ENCODE measurements at regions not wholly inside any gene's neighbourhood (a gene's known extent, or its start where the extent isn't known, plus 50 kb on each side); places are given as distances from the start of the nearest gene placed in this dataset.

DNA sequence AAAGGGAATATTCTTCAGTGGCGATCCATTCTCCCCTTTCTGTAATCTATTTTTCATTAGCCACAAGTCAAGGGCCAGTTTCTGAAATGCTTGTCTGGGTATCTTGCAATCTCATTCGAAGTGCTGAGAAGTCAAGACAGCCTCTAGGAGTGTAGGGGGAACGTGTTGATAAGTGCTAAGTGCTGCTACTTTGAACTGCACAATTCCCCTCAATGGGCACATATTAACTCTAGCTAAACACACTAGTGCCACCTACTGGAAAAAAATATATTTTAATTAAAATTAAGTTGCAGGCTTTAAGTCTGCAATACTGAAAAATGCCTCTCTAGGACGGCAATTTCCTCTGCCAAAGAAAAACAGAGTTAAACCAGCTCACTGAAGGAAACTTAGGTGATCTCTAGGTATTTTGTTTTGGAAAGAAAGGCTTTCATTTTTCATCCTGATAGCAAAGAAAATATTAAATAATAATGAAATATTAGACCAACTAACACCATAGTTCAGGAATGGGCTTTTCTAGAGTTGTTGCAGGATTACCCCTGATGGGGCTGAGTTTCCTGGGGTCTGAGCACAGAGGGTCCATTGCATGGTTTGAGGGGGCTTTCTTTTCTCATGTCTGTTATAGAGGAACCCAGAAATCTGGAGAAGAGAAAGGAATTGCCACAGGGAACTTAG, 181.9 kb upstream of the KBTBD8 start:
- TF ChIP-seq, protein P1, sequence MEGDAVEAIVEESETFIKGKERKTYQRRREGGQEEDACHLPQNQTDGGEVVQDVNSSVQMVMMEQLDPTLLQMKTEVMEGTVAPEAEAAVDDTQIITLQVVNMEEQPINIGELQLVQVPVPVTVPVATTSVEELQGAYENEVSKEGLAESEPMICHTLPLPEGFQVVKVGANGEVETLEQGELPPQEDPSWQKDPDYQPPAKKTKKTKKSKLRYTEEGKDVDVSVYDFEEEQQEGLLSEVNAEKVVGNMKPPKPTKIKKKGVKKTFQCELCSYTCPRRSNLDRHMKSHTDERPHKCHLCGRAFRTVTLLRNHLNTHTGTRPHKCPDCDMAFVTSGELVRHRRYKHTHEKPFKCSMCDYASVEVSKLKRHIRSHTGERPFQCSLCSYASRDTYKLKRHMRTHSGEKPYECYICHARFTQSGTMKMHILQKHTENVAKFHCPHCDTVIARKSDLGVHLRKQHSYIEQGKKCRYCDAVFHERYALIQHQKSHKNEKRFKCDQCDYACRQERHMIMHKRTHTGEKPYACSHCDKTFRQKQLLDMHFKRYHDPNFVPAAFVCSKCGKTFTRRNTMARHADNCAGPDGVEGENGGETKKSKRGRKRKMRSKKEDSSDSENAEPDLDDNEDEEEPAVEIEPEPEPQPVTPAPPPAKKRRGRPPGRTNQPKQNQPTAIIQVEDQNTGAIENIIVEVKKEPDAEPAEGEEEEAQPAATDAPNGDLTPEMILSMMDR (conservative IDR thresholded peaks at IDR 0.05; ENCODE audit: low read depth, low read length), result peak; percentile 46; the same call in 1 of the 2 replicates
- no peak for TF ChIP-seq EZH2 (IDR thresholded peaks at IDR 0.05; ENCODE audit: borderline replicate concordance, low read depth, low read length, poor library complexity, severe bottlenecking)
